ENCODE measurements at regions not wholly inside any gene's neighbourhood (a gene's known extent, or its start where the extent isn't known, plus 50 kb on each side); places are given as distances from the start of the nearest gene placed in this dataset.

- Mint-ChIP-seq H3K27me3 (ENCODE audit: unreplicated experiment) (no peaks in the 10 kb centered on the region), H3K9me3 (ENCODE audit: unreplicated experiment) (no peaks in the 10 kb centered on the region), H3K27ac (ENCODE audit: unreplicated experiment) (no peak overlapping the region), H3K4me1 (ENCODE audit: low read depth, unreplicated experiment) (peaks cover 3% of the 10 kb centered on the region), H3K36me3 (ENCODE audit: unreplicated experiment) (no peaks in the 10 kb centered on the region), H3K4me3 (ENCODE audit: unreplicated experiment) (no peak overlapping the region)
- no peak for DNase-seq
- no peak for TF ChIP-seq CTCF (IDR thresholded peaks at IDR 0.05; ENCODE audit: partially characterized antibody, unreplicated experiment)
Measured at GRCh38 chr14:98999345-98999744, 272.7 kb downstream of the BCL11B start.

- Mint-ChIP-seq H3K27ac (ENCODE audit: unreplicated experiment) (no peak overlapping the region), H3K4me1 (ENCODE audit: low read depth, unreplicated experiment) (peaks cover 3% of the 10 kb centered on the region), H3K9me3 (ENCODE audit: unreplicated experiment) (no peaks in the 10 kb centered on the region), H3K4me3 (ENCODE audit: unreplicated experiment) (no peak overlapping the region), H3K36me3 (ENCODE audit: unreplicated experiment) (no peaks in the 10 kb centered on the region), H3K27me3 (ENCODE audit: unreplicated experiment) (no peaks in the 10 kb centered on the region)
- no peak for DNase-seq
- no peak for TF ChIP-seq CTCF (IDR thresholded peaks at IDR 0.05; ENCODE audit: partially characterized antibody, unreplicated experiment)
Measured at GRCh38 chr14:98999901-99000300, 272.1 kb downstream of the BCL11B start.

DNA sequence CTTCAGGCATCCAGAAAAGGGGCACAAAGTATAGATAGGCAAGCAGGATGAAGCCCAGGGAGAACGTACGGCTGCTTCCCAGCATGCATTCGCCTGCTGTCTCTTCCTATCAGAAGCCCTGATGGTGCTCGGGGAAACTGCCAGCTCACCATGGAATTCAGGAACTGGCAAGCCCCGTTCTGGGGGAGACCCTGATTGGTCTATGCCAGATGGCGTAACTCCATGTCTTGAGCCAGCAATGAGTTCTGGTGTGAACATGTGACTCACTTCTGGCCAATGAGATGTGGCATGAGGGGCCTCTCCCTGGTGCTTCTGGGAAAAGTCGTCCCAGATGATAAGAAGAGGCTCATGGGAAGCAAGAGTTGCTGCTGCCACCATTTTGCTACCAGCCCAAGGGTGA lies 270.8 kb downstream of the BCL11B start:
- H3K27ac Mint-ChIP-seq (ENCODE audit: unreplicated experiment): no peak overlapping the region
- no peaks in the 10 kb centered on the region for H3K36me3 Mint-ChIP-seq (ENCODE audit: unreplicated experiment)
- no peak overlapping the region for H3K4me3 Mint-ChIP-seq (ENCODE audit: unreplicated experiment)
- DNase-seq: no peak
- no peaks in the 10 kb centered on the region for H3K9me3 Mint-ChIP-seq (ENCODE audit: unreplicated experiment)
- H3K4me1 Mint-ChIP-seq (ENCODE audit: low read depth, unreplicated experiment): peaks cover 3% of the 10 kb centered on the region
- H3K27me3 Mint-ChIP-seq (ENCODE audit: unreplicated experiment): no peaks in the 10 kb centered on the region
- no peak for TF ChIP-seq CTCF (IDR thresholded peaks at IDR 0.05; ENCODE audit: partially characterized antibody, unreplicated experiment)

DNA sequence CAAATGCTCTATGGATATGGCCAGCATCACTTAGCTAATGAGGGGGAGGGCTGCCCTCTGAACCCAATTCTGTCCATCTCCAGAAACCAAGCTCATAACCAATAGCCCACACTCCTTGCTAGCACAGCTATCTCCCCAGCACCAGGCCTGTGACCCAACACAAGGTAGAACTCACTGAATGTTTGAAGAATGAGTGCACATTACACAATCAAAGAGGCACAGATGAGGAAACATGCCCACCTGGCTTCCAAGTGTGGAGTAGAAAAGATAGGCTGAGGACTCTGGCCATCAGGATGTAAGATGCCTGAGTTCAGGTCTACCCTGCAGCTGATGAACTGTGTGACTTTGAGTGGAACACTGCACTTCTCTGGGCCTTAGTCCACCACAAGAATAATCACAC lies 268.4 kb downstream of the BCL11B start:
- H3K4me1 Mint-ChIP-seq (ENCODE audit: low read depth, unreplicated experiment): peaks cover 3% of the 10 kb centered on the region
- H3K9me3 Mint-ChIP-seq (ENCODE audit: unreplicated experiment): no peaks in the 10 kb centered on the region
- H3K27me3 Mint-ChIP-seq (ENCODE audit: unreplicated experiment): peaks cover 4% of the 10 kb centered on the region
- no peak overlapping the region for H3K27ac Mint-ChIP-seq (ENCODE audit: unreplicated experiment)
- no peak overlapping the region for H3K4me3 Mint-ChIP-seq (ENCODE audit: unreplicated experiment)
- H3K36me3 Mint-ChIP-seq (ENCODE audit: unreplicated experiment): no peaks in the 10 kb centered on the region
- DNase-seq: no peak
- TF ChIP-seq CTCF (IDR thresholded peaks at IDR 0.05; ENCODE audit: partially characterized antibody, unreplicated experiment): no peak

DNA sequence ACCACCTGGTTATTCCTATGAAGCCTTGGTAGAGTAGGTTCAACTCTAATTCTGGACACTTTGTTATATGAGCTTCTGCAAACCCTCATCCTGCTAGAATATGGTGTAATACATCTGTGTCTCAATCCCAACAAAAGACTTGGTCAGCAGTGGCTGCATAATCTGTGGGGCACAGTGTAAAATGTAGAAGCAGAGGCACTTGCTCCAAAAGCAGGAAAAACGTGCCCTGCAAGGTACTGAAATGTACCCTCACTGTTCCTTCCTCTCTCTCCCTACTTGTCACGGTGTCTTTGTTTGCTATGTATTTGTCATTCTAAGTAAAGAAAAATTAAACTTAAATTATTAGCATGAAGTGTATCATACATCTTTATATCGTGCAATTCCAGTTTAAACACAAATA lies 267.9 kb downstream of the BCL11B start:
- Mint-ChIP-seq H3K4me1 (ENCODE audit: low read depth, unreplicated experiment) (peaks cover 3% of the 10 kb centered on the region), H3K4me3 (ENCODE audit: unreplicated experiment) (no peak overlapping the region)

More for the DNA sequence above, 267.9 kb downstream of the BCL11B start:
- TF ChIP-seq CTCF (IDR thresholded peaks at IDR 0.05; ENCODE audit: partially characterized antibody, unreplicated experiment): no peak
- no peak for DNase-seq
- Mint-ChIP-seq H3K27ac (ENCODE audit: unreplicated experiment) (no peak overlapping the region), H3K36me3 (ENCODE audit: unreplicated experiment) (no peaks in the 10 kb centered on the region), H3K9me3 (ENCODE audit: unreplicated experiment) (no peaks in the 10 kb centered on the region), H3K27me3 (ENCODE audit: unreplicated experiment) (peaks cover 4% of the 10 kb centered on the region)
